ENCODE measurements at regions not wholly inside any gene's neighbourhood (a gene's known extent, or its start where the extent isn't known, plus 50 kb on each side); places are given as distances from the start of the nearest gene placed in this dataset.

GRCh38 chr2:117396161-117396560 is 418.3 kb upstream of the DDX18 start:
- no peak for DNase-seq

DNA sequence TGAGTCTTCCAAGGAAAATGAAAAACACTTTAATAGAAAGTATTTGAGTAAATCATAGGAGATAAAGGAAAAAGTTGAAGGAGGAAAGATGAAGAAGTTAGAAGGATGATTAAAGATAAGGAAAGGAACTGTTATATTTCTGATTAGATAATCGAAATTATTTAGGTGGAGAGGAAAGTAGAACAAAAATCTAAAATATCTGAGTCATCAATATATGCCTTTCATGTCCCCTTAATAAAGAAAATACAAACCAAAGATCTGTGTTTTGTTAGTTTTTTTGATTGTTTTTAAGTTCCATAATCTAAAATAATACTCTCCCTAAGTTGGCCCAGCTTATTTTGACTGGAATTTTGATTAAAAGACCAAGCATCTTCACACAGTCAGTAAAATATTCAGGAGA is 412.9 kb upstream of the DDX18 start:
- no peak for DNase-seq

GRCh38 chr2:117406443-117406842 is 408.0 kb upstream of the DDX18 start:
- no peak for DNase-seq

GRCh38 chr2:117407746-117408145 is 406.7 kb upstream of the DDX18 start:
- DNase-seq, result no peak

DNA sequence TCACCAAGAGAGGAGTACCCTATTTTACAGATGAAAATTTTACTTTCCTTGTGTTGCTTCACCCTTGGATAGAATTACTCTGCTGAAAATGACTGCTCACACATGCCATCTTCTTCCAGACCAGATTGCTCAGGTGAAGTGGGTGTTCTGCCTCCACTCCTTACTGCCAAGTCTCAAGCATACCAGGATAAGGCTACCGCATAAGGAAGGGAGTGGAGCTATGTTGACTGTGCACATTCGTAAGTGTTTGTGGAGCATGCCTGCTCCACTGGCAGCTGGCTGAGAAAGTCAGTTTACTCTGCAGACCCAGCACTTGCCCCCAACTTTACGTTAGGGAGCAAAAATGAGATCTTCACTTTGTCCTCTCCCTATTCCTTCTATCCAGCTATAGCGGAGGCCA is 405.0 kb upstream of the DDX18 start:
- DNase-seq, result no peak

DNA sequence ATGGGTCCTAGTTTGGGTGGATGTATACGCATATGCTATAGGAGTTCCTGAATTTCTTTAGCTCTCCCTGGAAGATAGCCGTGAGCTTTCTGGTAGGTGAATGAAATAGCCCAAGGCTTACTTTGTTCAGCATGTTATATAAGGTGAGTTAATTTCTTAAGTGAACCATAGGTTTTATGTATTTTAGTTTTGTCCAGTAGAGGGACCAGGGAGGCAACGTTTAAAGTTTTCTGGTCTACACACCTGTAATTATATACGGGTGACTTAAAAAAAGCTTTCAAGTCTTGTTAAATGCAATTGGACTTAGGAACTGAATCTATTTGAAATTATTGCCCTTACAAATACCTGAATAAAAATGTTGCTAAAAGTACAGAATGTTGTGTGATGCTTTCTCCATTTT is 402.5 kb upstream of the DDX18 start:
- DNase-seq, result no peak

DNA sequence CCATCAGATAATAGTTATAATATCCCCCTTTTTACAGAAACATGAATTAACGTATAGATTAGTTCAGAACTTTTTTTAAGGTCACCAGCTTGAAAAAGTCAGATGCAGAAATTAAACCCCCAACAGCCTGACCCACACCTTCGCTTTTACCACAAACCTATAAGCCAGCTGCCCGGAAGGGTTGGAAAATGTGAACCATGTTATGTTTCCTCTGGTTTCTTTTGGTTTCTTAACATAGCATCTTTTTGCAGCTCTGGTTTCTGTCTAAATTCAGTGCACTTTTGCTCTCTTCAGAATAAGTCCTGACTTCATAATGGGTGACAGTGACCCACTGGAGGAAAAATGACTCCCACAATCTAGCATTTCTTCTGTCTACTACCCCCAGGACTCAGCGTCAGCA is 381.7 kb upstream of the DDX18 start:
- no peak for DNase-seq

DNA sequence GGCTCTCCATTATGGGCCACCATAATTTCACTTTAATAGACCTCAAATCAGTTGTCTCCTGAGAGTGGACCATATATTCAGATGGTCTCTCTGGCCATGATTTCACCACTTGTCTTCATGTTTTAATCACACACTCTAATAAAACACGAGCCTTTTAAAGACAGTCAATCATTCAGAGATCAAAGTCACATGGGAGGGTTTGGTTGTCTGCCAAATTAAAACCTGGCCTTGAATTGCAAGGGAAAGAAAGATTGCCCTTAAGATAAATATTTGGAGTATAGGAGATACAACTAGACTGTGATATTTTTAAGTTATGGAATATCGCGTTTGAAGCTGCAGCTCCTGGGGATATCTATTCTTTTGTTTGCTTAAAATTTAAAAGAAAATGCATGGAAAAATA is 377.8 kb upstream of the DDX18 start:
- no peak for DNase-seq

DNA sequence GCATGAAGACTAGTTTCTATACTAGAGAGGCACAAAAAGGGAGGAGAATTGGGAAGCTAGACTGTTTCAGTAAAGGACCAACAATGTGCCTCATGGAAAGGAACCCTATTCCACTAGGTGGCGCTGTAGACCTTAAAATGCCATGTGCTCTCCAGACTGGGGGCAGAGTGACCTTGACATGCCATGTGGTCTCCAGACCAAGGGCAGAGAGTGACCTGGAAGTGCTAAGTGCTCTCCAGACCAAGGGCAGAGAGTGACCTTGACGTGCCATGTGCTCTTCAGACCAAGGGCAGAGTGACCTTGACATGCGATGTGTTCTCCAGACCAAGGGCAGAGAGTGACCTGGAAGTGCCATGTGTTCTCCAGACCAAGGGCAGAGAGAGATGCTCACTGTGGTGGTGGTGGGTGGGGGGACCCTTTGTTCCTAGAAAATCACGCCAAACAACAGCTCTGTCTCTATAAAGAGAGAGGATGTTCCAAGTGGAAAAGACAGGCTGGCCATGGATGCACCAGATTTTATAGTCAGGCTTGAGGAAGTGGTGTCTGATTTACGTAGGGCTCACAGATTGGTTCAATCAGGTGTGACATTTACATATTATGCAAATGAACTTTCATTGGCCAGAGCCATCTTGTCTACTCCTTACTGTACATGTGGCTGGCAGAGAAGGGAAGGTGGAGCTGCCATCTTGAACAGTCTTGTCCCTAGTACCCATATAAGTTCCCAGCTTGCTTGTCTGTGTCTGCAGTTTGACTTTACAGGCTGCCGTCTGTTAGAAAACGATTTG is 344.0 kb upstream of the DDX18 start:
- peak; percentile 31 for DNase-seq

GRCh38 chr2:117481608-117482007 is 332.9 kb upstream of the DDX18 start:
- DNase-seq, result peak; percentile 2

GRCh38 chr2:117485588-117485987 is 328.9 kb upstream of the DDX18 start:
- no peak for DNase-seq

GRCh38 chr2:117486081-117486480 is 328.4 kb upstream of the DDX18 start:
- no peak for DNase-seq

- DNase-seq, result no peak
Measured at GRCh38 chr2:117492209-117492851, 322.2 kb upstream of the DDX18 start.

GRCh38 chr2:117500721-117501120 is 313.8 kb upstream of the DDX18 start:
- no peak for DNase-seq

- no peak for DNase-seq
Measured at GRCh38 chr2:117502121-117502520, 312.4 kb upstream of the DDX18 start.

DNA sequence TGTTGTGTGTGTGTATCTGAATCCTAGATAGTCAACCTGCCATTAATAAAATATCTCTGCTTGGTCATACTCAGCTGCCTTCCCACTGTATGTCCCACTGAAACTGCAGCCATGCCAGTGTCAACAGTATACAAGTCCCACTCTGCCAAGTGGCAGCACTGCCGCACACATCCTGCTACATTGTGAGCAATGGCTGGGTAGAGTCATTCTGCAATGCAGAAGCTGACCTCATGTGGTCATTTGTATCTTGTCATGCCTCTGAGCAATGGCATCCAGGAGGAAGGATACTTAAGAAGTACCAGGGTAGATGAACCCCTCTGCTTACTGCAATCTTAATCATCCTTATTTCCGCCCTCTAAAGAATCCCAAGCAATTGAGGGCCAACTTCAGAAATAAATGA is 302.2 kb upstream of the DDX18 start:
- DNase-seq, result no peak

GRCh38 chr2:117514371-117514770 is 300.1 kb upstream of the DDX18 start:
- no peak for DNase-seq

GRCh38 chr2:117519238-117519637 is 295.3 kb upstream of the DDX18 start:
- DNase-seq, result no peak

- DNase-seq, result no peak
Measured at GRCh38 chr2:117519721-117520120, 294.8 kb upstream of the DDX18 start.

DNA sequence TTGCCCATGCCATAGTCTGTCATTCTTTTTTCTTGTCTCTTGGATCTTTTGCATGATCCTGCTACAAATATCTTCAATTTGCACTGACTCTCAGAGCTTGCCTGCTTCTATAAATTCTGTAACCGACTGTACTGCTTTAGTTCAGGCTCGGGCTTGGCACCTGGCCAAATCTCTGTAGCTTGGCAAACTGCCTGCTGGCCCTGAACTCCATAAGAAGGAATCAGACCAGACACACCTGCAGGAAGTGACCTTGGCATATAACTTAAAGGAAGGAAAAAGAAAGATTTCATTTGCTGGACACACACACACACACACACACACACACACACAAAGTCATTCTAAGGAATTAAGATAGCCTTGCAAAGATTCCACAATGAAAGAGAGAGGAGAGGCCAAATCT is 291.2 kb upstream of the DDX18 start:
- peak; percentile 93 for DNase-seq

- DNase-seq, result peak; percentile 15
Measured at GRCh38 chr2:117523711-117524238, 290.7 kb upstream of the DDX18 start.

- no peak for DNase-seq
Measured at GRCh38 chr2:117536139-117536538, 278.4 kb upstream of the DDX18 start.

DNA sequence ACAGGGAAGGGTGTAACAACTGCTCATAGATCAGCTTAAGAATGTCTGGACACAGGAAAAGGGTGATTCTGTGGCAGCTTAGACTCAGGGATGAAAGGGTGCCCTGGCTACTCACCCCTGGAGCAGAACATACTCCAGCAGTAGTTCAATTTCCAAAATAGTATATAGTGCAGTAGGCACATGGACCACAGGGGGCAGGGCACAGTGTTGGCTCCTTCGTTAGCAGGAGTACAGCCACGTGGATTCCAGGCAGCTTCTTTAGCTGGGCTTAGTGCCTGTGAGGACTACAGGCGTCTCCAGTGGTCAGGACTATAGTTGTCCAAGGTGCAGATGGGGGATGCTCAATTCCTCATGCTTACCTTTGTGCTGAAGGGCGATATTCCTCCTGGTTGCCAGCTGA is 277.5 kb upstream of the DDX18 start:
- no peak for DNase-seq

DNA sequence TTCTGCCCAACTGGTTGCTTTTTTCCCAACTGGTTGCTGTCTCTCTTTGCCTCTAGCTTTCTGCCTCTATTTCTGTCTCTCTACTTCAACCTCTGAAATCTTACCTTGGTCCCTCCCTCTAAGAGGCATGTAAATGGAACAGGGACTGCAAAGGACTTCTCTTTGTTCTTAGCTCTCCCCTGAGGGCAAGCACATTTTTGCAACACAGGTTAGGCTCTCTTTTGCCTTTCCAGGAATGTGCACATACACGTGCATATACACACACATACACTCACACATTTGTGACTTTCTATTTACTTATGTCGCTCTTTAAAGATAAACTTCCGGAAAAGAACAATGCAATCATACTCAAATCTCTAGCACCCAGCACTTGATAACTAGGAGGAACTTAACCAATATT is 262.6 kb upstream of the DDX18 start:
- peak; percentile 45 for DNase-seq

DNA sequence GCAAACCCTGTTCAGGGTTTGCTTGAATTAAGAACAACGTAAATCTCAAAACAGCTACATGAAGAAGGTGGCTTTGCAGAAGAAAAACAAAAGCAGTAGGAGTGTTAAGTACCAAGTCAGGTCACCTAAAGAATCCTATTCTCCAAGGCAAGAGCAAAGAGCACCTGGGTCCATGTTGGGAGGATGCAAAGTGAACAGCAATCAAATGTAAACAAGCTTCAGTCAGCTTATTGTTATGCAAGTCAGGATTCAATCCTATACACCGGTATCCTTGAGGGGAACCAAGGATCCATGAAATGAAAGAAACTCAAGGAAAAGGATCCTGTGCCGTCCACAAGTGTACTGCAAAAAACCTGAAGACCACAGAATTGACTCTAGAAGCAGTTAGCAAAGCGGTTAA is 261.0 kb upstream of the DDX18 start:
- DNase-seq, result no peak

Measured in NCI-H510A treated with DMSO at 0.1 percent for 48 hours (cell line).